Transverse colon (tissue), 4 donors: ENCODE measurements at regions not wholly inside any gene's neighbourhood (a gene's known extent, or its start where the extent isn't known, plus 50 kb on each side); places are given as distances from the start of the nearest gene placed in this dataset.
"Not testable (repeated sequence)": the region's sequence is repeated elsewhere in the genome, so short reads cannot be mapped to it uniquely, and the experiment has no call there.

Source experiments
- DNase-seq: peaks from one replicate; pipeline ENCODE4 v3.0.0-alpha.2; 2019
- H3K27ac ChIP-seq, 4 donors: fragments of 200-600 bp; sonication (generic); 2 replicates each; pipeline ENCODE4 v1.5.1; 2016 to 2018; ENCODE audit warnings: inconsistent platforms in 4 of 4
- H3K27me3 ChIP-seq: fragments of 200-600 bp; sonication (generic); 2 replicates; pipeline ENCODE4 v1.5.1; 2017; ENCODE audit warnings: inconsistent platforms
- H3K36me3 ChIP-seq, 4 donors: fragments of 200-600 bp; sonication (generic); 2 replicates each; pipeline ENCODE4 v1.5.1; 2017 to 2019; ENCODE audit warnings: inconsistent platforms in 4 of 4
- H3K4me1 ChIP-seq, 4 donors: fragments of 200-600 bp; sonication (generic); 2 replicates each; pipeline ENCODE4 v1.5.1; 2017 to 2020; ENCODE audit warnings: inconsistent platforms in 4 of 4
- H3K4me3 ChIP-seq, 4 donors: fragments of 200-600 bp; sonication (generic); 1 replicate in 1 of 4; 2 replicates in 3 of 4; pipeline versions ENCODE4 v1.5.1 to v1.6.1; 2017 to 2019; ENCODE audit warnings: inconsistent platforms in 4 of 4
- H3K9me3 ChIP-seq, 2 donors: fragments of 200-600 bp; sonication (generic); 2 replicates each; pipeline ENCODE4 v1.5.1; 2017 to 2019; ENCODE audit warnings: inconsistent platforms in 2 of 2
- CTCF ChIP-seq, 5 experiments: fragments of 200-600 bp in 3 of 5; fragments of 450-650 bp in 2 of 5; sonication (generic) in 3 of 5; IDR thresholded peaks; 1 replicate in 2 of 5; 2 replicates in 3 of 5; pipeline ENCODE4 v1.5.1; 2016 to 2017; ENCODE audit warnings: antibody characterized with exemption in 5 of 5, inconsistent platforms in 3 of 5, mild to moderate bottlenecking in 2 of 5, moderate library complexity in 1 of 5
- POLR2A ChIP-seq: fragments of 450-650 bp; IDR thresholded peaks from one replicate; pipeline ENCODE4 v1.6.1; 2016; ENCODE audit warnings: antibody characterized with exemption, mild to moderate bottlenecking, moderate library complexity
- WGBS, 2 donors: methylation state at CpG; one replicate each; pipeline ENCODE4 v1.1.5; 2018; ENCODE audit warnings: low coverage in 1 of 2; 5-methylcytosine and 5-hydroxymethylcytosine counted together
- in situ Hi-C, 4 donors: fragments of 200-750 bp; cut with MboI; loops; one replicate each; pipeline versions ENCODE4 v1.15.0 to v1.15.1; 2017; ENCODE audit warnings: low sequenced_read_pairs in 3 of 4, low pct_ligation_motif_present in 1 of 4, low pct_unique_long_range_greater_than_20kb in 1 of 4
- intact Hi-C: fragments of 100-400 bp; cut with DNase I; formaldehyde crosslinking; loops from one replicate; pipeline ENCODE4 v1.15.1; 2023; ENCODE audit warnings: low total_unique reads

- Histone ChIP-seq H3K36me3 (no peaks in the 10 kb centered on the region), H3K9me3 (no peaks in the 10 kb centered on the region), H3K27me3 (no peaks in the 10 kb centered on the region), H3K4me3 (no peak overlapping the region), H3K4me1 (no peaks in the 10 kb centered on the region), H3K27ac (no peak overlapping the region)
- 18 to 25% methylated on average over 1 of the region's 1 CpG for WGBS, 2 donors
- intact Hi-C loops = no loop called here
- TF ChIP-seq CTCF (IDR thresholded peaks at IDR 0.05) (peak; percentile 33 to 47 (median 43)), POLR2A (no peak)
- in situ Hi-C loops = no loop called here
- DNase-seq = no peak
Measured at GRCh38 chr4:56575820-56576429, 70.3 kb downstream of the ARL9 start.

GRCh38 chr4:56592417-56592816 is 86.8 kb downstream of the ARL9 start:
- H3K9me3 ChIP-seq, H3K36me3 ChIP-seq, DNase-seq, H3K27ac ChIP-seq, intact Hi-C loops, H3K4me1 ChIP-seq, in situ Hi-C loops, H3K27me3 ChIP-seq, H3K4me3 ChIP-seq: not testable (repeated sequence)
- WGBS, 2 donors = 85% methylated on average over 41 of the region's 41 CpGs; no CpG with 5 or more reads in 1 of the 2 donors
